ENCODE measurements at regions not wholly inside any gene's neighbourhood (a gene's known extent, or its start where the extent isn't known, plus 50 kb on each side); places are given as distances from the start of the nearest gene placed in this dataset.
"Not testable (repeated sequence)": the region's sequence is repeated elsewhere in the genome, so short reads cannot be mapped to it uniquely, and the experiment has no call there.

- ATAC-seq (no peak), DNase-seq (ENCODE audit: low spot score) (no peak)
- intact Hi-C loops (cut with DNase I): no loop called here
These were observed 238.6 kb downstream of the LRIG3 start for GRCh38 chr12:58681730-58682129.

DNA sequence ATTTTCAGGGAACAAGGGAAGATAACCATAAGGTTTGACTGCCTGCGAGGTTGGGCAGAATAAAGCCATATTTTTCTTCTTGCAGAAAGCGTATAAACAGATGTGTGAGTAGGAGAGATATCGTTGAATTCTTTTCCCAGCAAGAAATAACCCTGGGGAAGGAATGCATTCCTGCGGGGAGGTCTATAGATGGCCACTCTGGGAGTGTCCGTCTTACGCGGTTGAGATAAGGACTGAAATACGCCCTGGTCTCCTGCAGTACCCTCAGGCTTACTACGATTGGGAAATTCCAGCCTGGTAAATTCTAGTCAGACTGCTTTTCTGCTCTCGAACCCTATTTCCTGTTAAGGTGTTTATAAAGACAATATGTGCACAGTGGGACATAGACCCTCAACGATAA is 225.0 kb downstream of the LRIG3 start:
- ATAC-seq (no peak), DNase-seq (ENCODE audit: low spot score) (no peak)
- intact Hi-C loops (cut with DNase I): no loop called here

- ATAC-seq: no peak
- DNase-seq (ENCODE audit: low spot score): no peak
- intact Hi-C loops (cut with DNase I): no loop called here
These were observed 218.8 kb downstream of the LRIG3 start for GRCh38 chr12:58701536-58701935.

DNA sequence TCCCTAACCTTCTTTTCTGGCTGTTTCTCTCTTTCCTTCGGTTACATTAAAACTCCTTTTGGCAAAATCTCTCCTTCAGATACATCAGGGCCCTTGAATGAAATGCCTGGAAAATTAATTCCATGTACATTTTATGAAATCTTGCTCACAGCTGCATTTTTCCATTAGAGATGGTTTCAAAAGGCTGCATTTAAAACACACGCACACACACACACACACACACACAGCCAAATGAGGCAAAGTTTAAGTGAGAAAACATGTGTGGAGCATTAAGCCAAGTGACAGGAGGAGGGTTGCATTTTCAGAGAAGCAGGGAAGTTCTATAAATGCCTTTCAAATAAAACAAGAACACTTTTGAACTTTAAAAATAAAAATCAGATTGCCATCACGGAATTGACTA is 216.4 kb downstream of the LRIG3 start:
- intact Hi-C loops (cut with DNase I): no loop called here
- no peak for ATAC-seq
- no peak for DNase-seq (ENCODE audit: low spot score)

- ATAC-seq; DNase-seq (ENCODE audit: low spot score); intact Hi-C loops (cut with DNase I): not testable (repeated sequence)
These were observed 215.5 kb downstream of the LRIG3 start for GRCh38 chr12:58704770-58705169.

DNA sequence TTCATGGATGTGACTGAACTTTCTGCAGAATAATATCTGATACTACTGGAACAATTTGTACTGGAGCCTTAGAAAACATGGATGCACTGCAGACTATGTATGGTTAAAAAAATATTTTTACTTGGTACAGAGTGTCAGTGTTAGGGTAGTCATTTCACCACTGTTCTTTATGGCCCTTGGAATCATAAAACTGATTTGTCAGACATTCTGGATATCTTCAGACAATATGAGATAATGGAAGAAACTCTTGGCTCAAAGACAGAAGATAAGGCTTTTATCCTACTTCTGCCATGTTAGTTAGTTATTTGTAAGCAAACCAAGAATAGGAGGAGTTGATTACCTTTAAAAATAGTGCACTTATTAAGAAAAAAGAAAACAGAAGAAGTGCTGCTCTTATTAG is 209.4 kb downstream of the LRIG3 start:
- intact Hi-C loops (cut with DNase I): no loop called here
- no peak for ATAC-seq
- no peak for DNase-seq (ENCODE audit: low spot score)

- no peak for DNase-seq (ENCODE audit: low spot score)
- no peak for ATAC-seq
- intact Hi-C loops (cut with DNase I): no loop called here
These were observed 208.3 kb downstream of the LRIG3 start for GRCh38 chr12:58711974-58712373.

DNA sequence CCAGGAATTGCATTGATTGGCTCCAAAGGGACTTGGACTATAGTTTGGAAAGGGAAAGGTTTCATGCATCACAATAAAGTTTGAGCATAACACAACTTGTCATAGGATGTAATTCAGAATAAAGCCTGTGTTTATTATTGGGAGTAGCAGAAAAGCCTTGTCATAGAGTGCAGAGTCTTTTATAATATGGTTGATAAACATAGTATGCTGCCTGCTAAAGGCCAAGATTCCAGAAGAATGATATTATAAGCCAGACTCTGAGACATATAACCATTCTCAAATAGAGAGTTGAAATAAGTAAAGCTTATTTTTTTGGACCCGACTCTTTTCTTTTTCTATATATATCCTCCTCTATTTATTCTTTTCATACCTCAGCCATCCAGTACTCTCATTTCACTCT is 207.3 kb downstream of the LRIG3 start:
- no peak for ATAC-seq
- intact Hi-C loops (cut with DNase I): no loop called here
- no peak for DNase-seq (ENCODE audit: low spot score)

GRCh38 chr12:58719161-58719560 is 201.1 kb downstream of the LRIG3 start:
- intact Hi-C loops (cut with DNase I): no loop called here
- no peak for DNase-seq (ENCODE audit: low spot score)
- no peak for ATAC-seq

- DNase-seq (ENCODE audit: low spot score): no peak
- no peak for ATAC-seq
- intact Hi-C loops (cut with DNase I): loop anchor here (5.0 kb wide), 1 partner anchor 1727 kb away; no protein-coding TSS in a partner anchor
These were observed 199.9 kb downstream of the LRIG3 start for GRCh38 chr12:58720421-58720820.

GRCh38 chr12:58725400-58726105 is 194.8 kb downstream of the LRIG3 start:
- intact Hi-C loops (cut with DNase I): no loop called here
- no peak for DNase-seq (ENCODE audit: low spot score)
- ATAC-seq: no peak

- ATAC-seq: no peak
These were observed 192.8 kb downstream of the LRIG3 start for GRCh38 chr12:58727521-58727920.

GRCh38 chr12:58728397-58728796 is 191.9 kb downstream of the LRIG3 start:
- ATAC-seq: no peak
- no peak for DNase-seq (ENCODE audit: low spot score)
- intact Hi-C loops (cut with DNase I): no loop called here

More at GRCh38 chr12:58727521-58727920, 192.8 kb downstream of the LRIG3 start:
- no peak for DNase-seq (ENCODE audit: low spot score)
- intact Hi-C loops (cut with DNase I): no loop called here

GRCh38 chr12:58731096-58731495 is 189.2 kb downstream of the LRIG3 start:
- no peak for DNase-seq (ENCODE audit: low spot score)
- no peak for ATAC-seq
- intact Hi-C loops (cut with DNase I): no loop called here

GRCh38 chr12:58732894-58733293 is 187.4 kb downstream of the LRIG3 start:
- no peak for ATAC-seq
- intact Hi-C loops (cut with DNase I): no loop called here
- no peak for DNase-seq (ENCODE audit: low spot score)

DNA sequence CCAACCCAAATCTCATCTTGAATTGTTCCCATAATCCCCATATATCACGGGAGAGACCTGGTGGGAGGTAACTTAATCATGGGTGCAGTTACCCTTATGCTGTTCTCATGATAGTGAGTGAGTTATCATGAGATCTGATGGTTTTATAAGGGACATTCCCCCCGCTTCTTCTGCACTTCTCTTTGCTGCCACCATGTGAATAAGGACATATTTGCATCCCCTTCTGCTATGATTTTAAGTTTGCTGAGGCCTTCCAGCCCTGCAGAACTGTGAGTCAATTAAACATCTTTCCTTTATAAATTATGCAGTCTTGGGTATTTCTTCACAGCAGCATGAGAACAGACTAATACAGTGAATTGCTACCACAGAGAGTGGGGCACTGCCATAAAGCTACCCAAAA is 179.1 kb downstream of the LRIG3 start:
- no peak for DNase-seq (ENCODE audit: low spot score)
- no peak for ATAC-seq
- intact Hi-C loops (cut with DNase I): no loop called here

DNA sequence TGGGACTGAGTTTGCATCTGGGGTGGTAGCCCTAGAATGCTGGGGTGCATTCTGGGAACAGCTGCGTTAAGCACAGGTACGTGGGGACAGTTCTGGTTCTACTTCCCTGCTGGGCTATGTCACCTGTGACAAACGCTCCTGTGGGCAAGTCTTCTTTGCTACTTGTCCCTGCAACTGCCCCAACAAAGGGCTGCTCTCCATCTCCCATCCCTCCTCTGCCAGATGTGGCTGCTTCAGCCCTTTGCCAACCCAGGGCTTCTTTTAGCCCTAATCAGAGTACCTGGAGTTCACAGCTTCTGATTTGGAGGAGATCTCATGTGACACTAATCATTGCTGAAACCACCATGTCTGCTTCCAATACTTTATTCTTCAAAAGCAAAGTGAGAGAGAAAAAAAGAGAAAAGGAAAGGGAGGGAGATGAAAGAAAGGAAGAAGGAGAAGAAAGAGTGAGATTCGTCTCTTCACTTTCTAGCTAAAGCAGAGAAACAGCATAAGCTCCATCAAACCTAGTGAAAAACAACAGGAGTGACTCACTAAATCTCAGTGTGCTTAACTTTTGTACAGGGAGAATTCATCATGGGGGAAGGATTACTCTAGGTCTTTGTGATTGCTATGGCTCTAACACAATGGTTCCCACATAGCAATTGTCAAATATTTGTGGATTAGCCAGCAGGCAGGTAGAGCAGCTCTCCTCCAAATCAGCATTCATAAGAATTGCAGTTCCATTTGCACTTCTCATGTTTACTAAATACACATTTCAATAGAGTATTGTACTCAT is 174.8 kb downstream of the LRIG3 start:
- no peak for DNase-seq (ENCODE audit: low spot score)
- no peak for ATAC-seq
- intact Hi-C loops (cut with DNase I): no loop called here

DNA sequence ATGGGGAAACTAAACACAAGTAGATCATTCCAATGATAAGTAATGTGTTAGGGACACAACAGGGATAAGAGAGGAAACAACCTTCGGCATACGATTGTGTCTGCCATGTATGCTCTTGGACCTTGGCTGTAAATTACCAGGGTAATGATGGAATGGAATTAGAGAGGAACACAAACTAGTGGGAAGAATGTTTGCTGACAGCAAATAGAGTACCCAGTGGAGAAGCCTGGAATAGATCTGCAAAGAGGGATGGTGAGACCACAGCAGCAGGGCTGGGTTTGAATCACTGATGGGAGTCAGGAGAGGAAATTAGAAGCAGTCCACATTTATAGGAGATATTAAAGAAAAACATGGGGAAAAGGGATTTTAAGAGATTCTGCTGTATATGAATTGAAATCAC is 172.8 kb downstream of the LRIG3 start:
- DNase-seq (ENCODE audit: low spot score): no peak
- no peak for ATAC-seq
- intact Hi-C loops (cut with DNase I): no loop called here

DNA sequence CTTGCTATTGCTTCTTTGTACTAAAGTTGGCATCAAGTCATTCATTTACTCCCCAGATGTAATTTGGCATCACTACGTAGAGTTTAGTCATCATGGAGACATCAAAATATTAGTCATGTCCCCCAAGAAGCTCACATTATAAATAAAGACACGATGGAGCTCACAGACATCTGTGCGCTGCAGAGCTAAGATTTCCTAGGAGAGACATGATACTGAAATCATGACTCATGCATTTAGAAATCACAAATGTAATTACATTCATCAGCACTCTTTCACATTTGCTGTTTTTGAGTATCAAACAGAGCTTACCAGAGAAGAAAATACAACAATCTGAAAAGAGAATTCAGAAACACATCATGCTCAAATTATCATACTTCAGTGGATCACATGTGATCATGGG is 169.8 kb downstream of the LRIG3 start:
- intact Hi-C loops (cut with DNase I): no loop called here
- no peak for ATAC-seq
- no peak for DNase-seq (ENCODE audit: low spot score)

GRCh38 chr12:58757422-58757821 is 162.9 kb downstream of the LRIG3 start:
- ATAC-seq: no peak
- DNase-seq (ENCODE audit: low spot score): no peak
- intact Hi-C loops (cut with DNase I): no loop called here

DNA sequence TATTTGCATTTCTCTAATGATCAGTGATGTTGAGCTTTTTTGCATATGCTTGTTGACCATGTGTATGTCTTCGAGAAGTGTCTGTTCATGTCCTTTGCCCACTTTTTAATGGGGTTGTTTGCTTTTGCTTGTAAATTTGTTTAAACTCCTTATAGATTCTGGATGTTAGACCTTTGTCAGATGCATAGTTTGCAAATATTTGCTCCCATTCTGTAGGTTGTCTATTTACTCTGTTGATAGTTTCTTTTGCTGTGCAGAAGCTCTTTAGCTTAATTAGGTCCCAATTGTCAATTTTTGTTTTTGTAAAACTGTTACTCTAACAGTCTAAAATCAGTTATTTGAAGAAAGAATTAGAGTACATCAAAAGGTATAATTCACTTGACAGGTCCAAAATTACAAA is 160.6 kb downstream of the LRIG3 start:
- intact Hi-C loops (cut with DNase I); ATAC-seq; DNase-seq (ENCODE audit: low spot score): not testable (repeated sequence)
